ENCODE measurements at regions not wholly inside any gene's neighbourhood (a gene's known extent, or its start where the extent isn't known, plus 50 kb on each side); places are given as distances from the start of the nearest gene placed in this dataset.

- Histone ChIP-seq H3K4me1 (replicated peaks in 1 of 2; ENCODE audit: control insufficient read depth in 2 of 2, insufficient read depth in 2 of 2, low read length in 2 of 2) (no peaks in the 10 kb centered on the region), H3K27me3 (ENCODE audit: control insufficient read depth in 2 of 2, insufficient read depth in 2 of 2, low read length in 2 of 2) (no peaks in the 10 kb centered on the region), H3K4me2 (ENCODE audit: insufficient read depth, low read length) (no peak overlapping the region), H3K79me2 (ENCODE audit: control insufficient read depth, insufficient read depth, low read length) (no peaks in the 10 kb centered on the region), H3K9me3 (replicated peaks; ENCODE audit: control insufficient read depth, insufficient read depth, low read depth, low read length) (peaks cover 2% of the 10 kb centered on the region; the same call in 1 of the 2 replicates), H2AFZ (ENCODE audit: low read depth, low read length) (no peak overlapping the region), H3K4me3 (no peak overlapping the region), H3K36me3 (ENCODE audit: control insufficient read depth, insufficient read depth, low read length) (no peaks in the 10 kb centered on the region), H4K20me1 (replicated peaks; ENCODE audit: control insufficient read depth, insufficient read depth, low read length) (no peaks in the 10 kb centered on the region), H3K27ac (ENCODE audit: extremely low read depth, low read depth, low read length) (no peak overlapping the region), H3K9ac (ENCODE audit: insufficient read depth in 1 of 2, low read depth in 2 of 2, low read length in 2 of 2) (no peak overlapping the region), H3K9me1 (ENCODE audit: control insufficient read depth, insufficient read depth, low read length) (no peaks in the 10 kb centered on the region)
- 0% methylated on average over 6 of the region's 6 CpGs for WGBS (ENCODE audit: insufficient coverage, low coverage, missing lambda C conversion rate)
- DNase-seq (ENCODE audit: extremely low read depth in 1 of 4, low spot score in 3 of 4) (no peak), ATAC-seq (no peak), FAIRE-seq (no peak)
- in situ Hi-C loops (cut with MboI) (no loop called here), intact Hi-C loops (cut with micrococcal nuclease) (no loop called here)
- TF ChIP-seq ZNF239 (CRISPR knock-in tag; IDR thresholded peaks at IDR 0.05): no peak
- TF ChIP-seq ZNF507 (tag; conservative IDR thresholded peaks at IDR 0.05): no peak
- TF ChIP-seq POLR2H (tag; IDR thresholded peaks at IDR 0.05; ENCODE audit: low read depth): no peak
- TF ChIP-seq MCM3 (IDR thresholded peaks at IDR 0.05): no peak
- no peak for TF ChIP-seq TEAD2 (tag; IDR thresholded peaks at IDR 0.05)
- no peak for TF ChIP-seq SRSF7 (optimal IDR thresholded peaks at IDR 0.05; ENCODE audit: low read depth, low read length)
- TF ChIP-seq SP2 (IDR thresholded peaks at IDR 0.05; ENCODE audit: extremely low read depth, low read depth, low read length, poor library complexity, severe bottlenecking): no peak
- TF ChIP-seq ZKSCAN1 (IDR thresholded peaks at IDR 0.05; ENCODE audit: low read depth, low read length): no peak
- TF ChIP-seq, protein P1, sequence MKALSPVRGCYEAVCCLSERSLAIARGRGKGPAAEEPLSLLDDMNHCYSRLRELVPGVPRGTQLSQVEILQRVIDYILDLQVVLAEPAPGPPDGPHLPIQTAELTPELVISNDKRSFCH (CRISPR knock-in tag; IDR thresholded peaks at IDR 0.05): no peak
- TF ChIP-seq, protein P1 (tag; IDR thresholded peaks at IDR 0.05): no peak
- TF ChIP-seq ZNF165 (CRISPR knock-in tag; IDR thresholded peaks at IDR 0.05; ENCODE audit: borderline replicate concordance): no peak
- no peak for TF ChIP-seq IRF2 (CRISPR knock-in tag; IDR thresholded peaks at IDR 0.05)
- TF ChIP-seq, protein P2, sequence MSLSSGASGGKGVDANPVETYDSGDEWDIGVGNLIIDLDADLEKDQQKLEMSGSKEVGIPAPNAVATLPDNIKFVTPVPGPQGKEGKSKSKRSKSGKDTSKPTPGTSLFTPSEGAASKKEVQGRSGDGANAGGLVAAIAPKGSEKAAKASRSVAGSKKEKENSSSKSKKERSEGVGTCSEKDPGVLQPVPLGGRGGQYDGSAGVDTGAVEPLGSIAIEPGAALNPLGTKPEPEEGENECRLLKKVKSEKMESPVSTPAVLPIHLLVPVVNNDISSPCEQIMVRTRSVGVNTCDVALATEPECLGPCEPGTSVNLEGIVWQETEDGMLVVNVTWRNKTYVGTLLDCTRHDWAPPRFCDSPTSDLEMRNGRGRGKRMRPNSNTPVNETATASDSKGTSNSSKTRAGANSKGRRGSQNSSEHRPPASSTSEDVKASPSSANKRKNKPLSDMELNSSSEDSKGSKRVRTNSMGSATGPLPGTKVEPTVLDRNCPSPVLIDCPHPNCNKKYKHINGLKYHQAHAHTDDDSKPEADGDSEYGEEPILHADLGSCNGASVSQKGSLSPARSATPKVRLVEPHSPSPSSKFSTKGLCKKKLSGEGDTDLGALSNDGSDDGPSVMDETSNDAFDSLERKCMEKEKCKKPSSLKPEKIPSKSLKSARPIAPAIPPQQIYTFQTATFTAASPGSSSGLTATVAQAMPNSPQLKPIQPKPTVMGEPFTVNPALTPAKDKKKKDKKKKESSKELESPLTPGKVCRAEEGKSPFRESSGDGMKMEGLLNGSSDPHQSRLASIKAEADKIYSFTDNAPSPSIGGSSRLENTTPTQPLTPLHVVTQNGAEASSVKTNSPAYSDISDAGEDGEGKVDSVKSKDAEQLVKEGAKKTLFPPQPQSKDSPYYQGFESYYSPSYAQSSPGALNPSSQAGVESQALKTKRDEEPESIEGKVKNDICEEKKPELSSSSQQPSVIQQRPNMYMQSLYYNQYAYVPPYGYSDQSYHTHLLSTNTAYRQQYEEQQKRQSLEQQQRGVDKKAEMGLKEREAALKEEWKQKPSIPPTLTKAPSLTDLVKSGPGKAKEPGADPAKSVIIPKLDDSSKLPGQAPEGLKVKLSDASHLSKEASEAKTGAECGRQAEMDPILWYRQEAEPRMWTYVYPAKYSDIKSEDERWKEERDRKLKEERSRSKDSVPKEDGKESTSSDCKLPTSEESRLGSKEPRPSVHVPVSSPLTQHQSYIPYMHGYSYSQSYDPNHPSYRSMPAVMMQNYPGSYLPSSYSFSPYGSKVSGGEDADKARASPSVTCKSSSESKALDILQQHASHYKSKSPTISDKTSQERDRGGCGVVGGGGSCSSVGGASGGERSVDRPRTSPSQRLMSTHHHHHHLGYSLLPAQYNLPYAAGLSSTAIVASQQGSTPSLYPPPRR (CRISPR knock-in tag; IDR thresholded peaks at IDR 0.05; ENCODE audit: borderline replicate concordance): no peak
- no peak for TF ChIP-seq RBM34 (IDR thresholded peaks at IDR 0.05; ENCODE audit: borderline replicate concordance, insufficient read depth, low read length)
- TF ChIP-seq LARP7 (IDR thresholded peaks at IDR 0.05): no peak
- no peak for TF ChIP-seq POLR2B (IDR thresholded peaks at IDR 0.05; ENCODE audit: low read depth, partially characterized antibody)
- TF ChIP-seq ZNF584 (CRISPR knock-in tag; IDR thresholded peaks at IDR 0.05; ENCODE audit: low read depth): no peak
- no peak for TF ChIP-seq DNMT1 (IDR thresholded peaks at IDR 0.05)
- no peak for TF ChIP-seq ERF (CRISPR knock-in tag; IDR thresholded peaks at IDR 0.05)
- TF ChIP-seq ZNF436 (CRISPR knock-in tag; IDR thresholded peaks at IDR 0.05): no peak
- ChIA-PET CTCF (ENCODE audit: low intra/inter-chr PET ratio) (no interaction called here), POLR2A (interaction anchor here (0.5 to 0.6 kb wide), 2 partner anchors 23 to 1031 kb away, joined by 3 read pairs; no protein-coding TSS in a partner anchor)
- BruUV-seq (replicated peaks): no TSS peak
These were observed 93.8 kb upstream of the IMPG1 start for GRCh38 chr6:76166297-76166696.

All from K562 (cell line).